ENCODE measurements at regions not wholly inside any gene's neighbourhood (a gene's known extent, or its start where the extent isn't known, plus 50 kb on each side); places are given as distances from the start of the nearest gene placed in this dataset.

DNA sequence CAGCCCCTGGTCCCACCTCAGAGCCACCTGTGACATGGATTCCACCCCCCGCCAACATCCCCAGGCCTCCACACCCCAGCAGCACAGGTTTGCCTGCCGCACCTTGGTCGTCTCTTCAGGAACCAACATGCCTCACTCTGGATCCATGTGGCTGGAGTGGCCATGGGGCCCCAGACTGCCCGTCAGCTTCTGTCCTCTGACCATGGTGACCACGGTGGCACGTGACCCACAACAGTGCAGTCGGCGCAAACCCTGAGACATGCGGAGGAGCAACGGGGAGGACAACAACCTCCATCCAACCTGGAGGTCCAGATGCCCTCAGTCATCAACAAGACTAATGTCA, 85.6 kb downstream of the ANKRD60 start:
- Histone ChIP-seq H3K4me1 (peaks cover 6 to 25% of the 10 kb centered on the region in 2 donors), H3K36me3 (no peaks in the 10 kb centered on the region), H3K27ac (peak overlapping the region in 1 of 2 donors; percentile 32), H3K9me3 (no peaks in the 10 kb centered on the region), H3K27me3 (no peaks in the 10 kb centered on the region), H3K4me3 (no peak overlapping the region)
- DNase-seq (ENCODE audit: low spot score in 2 of 2), result peak in 1 of 2 donors; percentile 56
- intact Hi-C loops (cut with DNase I), result no loop called here
- TF ChIP-seq, protein P1, sequence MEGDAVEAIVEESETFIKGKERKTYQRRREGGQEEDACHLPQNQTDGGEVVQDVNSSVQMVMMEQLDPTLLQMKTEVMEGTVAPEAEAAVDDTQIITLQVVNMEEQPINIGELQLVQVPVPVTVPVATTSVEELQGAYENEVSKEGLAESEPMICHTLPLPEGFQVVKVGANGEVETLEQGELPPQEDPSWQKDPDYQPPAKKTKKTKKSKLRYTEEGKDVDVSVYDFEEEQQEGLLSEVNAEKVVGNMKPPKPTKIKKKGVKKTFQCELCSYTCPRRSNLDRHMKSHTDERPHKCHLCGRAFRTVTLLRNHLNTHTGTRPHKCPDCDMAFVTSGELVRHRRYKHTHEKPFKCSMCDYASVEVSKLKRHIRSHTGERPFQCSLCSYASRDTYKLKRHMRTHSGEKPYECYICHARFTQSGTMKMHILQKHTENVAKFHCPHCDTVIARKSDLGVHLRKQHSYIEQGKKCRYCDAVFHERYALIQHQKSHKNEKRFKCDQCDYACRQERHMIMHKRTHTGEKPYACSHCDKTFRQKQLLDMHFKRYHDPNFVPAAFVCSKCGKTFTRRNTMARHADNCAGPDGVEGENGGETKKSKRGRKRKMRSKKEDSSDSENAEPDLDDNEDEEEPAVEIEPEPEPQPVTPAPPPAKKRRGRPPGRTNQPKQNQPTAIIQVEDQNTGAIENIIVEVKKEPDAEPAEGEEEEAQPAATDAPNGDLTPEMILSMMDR (IDR thresholded peaks at IDR 0.05), result no peak

DNA sequence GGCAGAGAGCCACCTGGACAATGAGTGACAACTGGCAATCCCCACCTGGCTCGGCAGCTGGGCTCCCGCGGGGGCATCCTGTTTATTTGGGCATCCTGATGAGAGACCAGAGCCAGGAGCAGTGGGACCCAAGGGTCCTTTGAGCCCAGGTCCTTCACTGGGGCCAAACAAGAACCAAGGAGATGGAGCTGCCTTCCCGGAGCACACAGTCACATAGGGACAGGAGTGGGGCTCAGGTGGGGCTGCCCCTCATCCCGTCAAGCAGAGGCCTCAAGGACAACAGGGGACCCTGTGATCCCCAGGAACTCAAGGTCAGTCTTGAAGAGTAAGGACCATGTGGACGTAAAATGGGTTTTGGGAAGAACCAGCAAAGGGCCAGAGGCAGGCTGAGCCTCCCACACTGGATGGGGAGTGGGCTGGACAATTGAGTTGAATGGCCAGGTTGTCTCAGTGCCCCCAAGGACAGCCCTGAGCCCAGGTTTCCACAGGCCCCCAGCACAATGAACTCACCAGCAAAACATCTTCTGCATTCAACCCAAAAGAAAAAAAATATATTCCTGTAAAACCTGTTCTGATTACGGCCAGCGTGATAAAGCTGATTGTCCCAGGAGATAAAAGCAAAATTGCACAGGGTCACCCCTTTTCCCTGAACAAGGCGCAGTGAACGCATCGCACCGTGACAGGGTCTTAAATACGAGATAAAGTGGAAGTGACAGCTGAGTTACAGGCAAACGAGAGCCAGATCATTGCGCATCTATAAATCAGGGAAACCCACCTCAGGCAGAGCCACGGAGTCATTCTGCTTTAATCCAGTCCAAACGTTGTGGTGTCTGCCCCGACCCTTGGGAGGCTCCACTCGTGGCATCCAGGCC, 86.2 kb downstream of the ANKRD60 start:
- no peak for DNase-seq (ENCODE audit: low spot score in 2 of 2)
- H3K27me3 ChIP-seq, result no peaks in the 10 kb centered on the region
- no peak overlapping the region for H3K4me3 ChIP-seq
- no peaks in the 10 kb centered on the region for H3K9me3 ChIP-seq
- H3K4me1 ChIP-seq, result peaks cover 6 to 23% of the 10 kb centered on the region in 2 donors
- H3K27ac ChIP-seq, result peak overlapping the region in 1 of 2 donors; percentile 32
- TF ChIP-seq, protein P1 (IDR thresholded peaks at IDR 0.05), result no peak
- H3K36me3 ChIP-seq, result no peaks in the 10 kb centered on the region
- intact Hi-C loops (cut with DNase I), result no loop called here

DNA sequence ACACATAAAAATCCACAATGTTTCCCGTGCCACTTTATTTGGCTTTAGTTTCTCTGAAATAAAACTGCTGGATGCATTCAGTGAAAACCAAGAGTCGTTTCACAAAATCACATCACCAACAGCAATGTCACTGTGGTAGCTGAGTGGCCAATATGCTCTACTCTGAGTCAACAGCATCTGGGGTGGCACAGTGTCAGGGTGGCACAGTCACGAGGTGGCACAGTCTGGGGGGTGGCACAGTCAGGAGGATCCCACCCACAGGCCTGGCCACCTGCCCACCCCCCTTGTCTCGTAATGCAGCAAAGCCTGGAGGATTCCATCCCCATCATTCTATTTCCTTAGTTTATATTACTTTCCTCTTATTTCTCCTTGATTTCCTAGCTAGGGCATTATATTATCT, 87.0 kb downstream of the ANKRD60 start:
- TF ChIP-seq, protein P1 (IDR thresholded peaks at IDR 0.05), result no peak
- Histone ChIP-seq H3K4me1 (peaks cover 6 to 16% of the 10 kb centered on the region in 2 donors), H3K27ac (peak overlapping the region in 1 of 2 donors; percentile 32), H3K4me3 (no peak overlapping the region), H3K9me3 (no peaks in the 10 kb centered on the region), H3K36me3 (no peaks in the 10 kb centered on the region), H3K27me3 (no peaks in the 10 kb centered on the region)
- intact Hi-C loops (cut with DNase I), result no loop called here
- peak in 1 of 2 donors; percentile 56 for DNase-seq (ENCODE audit: low spot score in 2 of 2)

DNA sequence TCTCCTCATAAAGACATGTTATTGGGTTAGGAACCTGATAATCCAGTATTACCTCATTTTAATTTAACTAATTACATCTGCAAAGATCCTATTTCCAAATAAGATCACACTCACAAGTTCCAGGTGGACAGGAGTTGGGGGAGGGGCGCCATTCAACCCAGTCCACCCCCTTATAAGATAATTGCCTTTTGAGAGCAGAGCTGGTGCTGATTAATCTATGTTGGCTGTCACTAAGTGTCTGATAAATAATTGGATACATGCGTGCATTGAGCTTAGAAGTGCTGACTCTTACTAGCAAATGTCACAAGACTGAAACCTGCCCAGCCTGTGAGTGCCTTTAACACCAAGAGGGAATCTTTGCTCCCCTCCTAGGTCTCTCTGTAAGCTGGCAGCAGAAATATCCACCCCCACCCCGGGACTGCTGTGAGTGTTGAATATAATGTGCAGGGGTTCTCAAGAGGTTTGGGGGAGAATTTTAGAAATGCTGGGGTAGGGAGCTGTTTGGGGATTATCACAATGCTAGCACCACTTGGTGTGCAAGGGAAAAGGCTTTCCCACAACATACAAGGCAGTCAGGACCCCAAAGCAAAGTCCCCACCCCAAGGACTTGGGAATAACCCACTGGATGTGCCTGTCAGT, 87.5 kb downstream of the ANKRD60 start:
- H3K4me3 ChIP-seq, result no peak overlapping the region
- H3K27ac ChIP-seq, result peak overlapping the region in 1 of 2 donors; percentile 32
- TF ChIP-seq, protein P1 (IDR thresholded peaks at IDR 0.05), result no peak
- peaks cover 4 to 15% of the 10 kb centered on the region in 2 donors for H3K4me1 ChIP-seq
- no peaks in the 10 kb centered on the region for H3K27me3 ChIP-seq
- no peak for DNase-seq (ENCODE audit: low spot score in 2 of 2)
- no peaks in the 10 kb centered on the region for H3K9me3 ChIP-seq
- no peaks in the 10 kb centered on the region for H3K36me3 ChIP-seq
- intact Hi-C loops (cut with DNase I), result no loop called here

DNA sequence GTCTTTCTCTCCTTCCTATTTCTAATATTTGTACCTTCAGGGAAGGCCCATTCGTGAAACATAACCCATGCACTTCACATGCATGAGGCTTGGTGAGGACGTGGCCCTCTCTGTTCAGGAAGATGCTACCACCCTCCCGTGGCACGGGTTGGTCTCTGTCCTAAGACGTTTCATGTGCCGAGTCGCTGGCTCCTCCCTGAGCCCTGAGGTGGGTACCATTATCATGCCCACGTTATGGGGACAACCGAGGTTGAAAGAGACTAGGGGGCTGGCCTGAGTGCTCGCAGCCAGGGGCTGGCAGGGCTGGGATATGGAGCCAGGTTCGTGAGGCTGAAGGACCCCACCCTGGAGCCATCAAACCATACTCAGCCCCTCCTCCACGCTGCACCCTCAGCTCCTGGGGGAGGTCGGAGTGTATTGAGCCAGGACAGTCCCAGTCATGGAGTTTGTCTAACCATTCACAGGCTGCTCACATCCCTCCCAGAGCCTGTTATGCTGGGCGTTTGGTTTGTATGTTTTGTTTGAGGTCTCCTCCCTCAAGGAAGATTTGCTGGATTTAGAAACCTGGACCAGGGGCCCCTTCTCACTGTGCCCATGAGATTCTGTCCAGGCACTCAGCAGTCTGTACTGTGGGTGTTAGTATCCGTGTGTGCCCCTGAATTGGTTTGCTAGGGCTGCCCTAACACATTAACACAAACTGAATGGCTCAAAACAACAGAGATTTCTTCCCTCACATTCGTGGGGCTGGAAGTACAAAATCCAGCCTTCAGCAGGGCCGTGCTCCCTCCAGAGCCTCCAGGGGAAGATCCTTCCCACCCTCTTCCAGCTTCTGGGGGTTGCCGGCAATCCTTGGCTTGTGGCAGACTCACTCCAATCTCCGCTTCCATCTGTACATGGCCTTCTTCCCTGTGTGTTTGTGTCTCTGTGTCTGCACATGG, 88.3 kb downstream of the ANKRD60 start:
- no peak for DNase-seq (ENCODE audit: low spot score in 2 of 2)
- Histone ChIP-seq H3K27me3 (no peaks in the 10 kb centered on the region), H3K4me3 (no peak overlapping the region), H3K9me3 (no peaks in the 10 kb centered on the region), H3K36me3 (no peaks in the 10 kb centered on the region), H3K4me1 (peaks cover 3 to 14% of the 10 kb centered on the region in 2 donors), H3K27ac (no peak overlapping the region)
- TF ChIP-seq, protein P1 (IDR thresholded peaks at IDR 0.05), result no peak
- intact Hi-C loops (cut with DNase I), result no loop called here

Data from ascending aorta (tissue), 2 donors.